ENCODE measurements at regions not wholly inside any gene's neighbourhood (a gene's known extent, or its start where the extent isn't known, plus 50 kb on each side); places are given as distances from the start of the nearest gene placed in this dataset.

GRCh38 chr6:2433266-2433665 is 187.9 kb upstream of the GMDS start:
- H3K4me2 ChIP-seq (ENCODE audit: low read depth, low read length, poor library complexity, severe bottlenecking), result peak overlapping the region; percentile 43

GRCh38 chr6:2432292-2432691 is 186.9 kb upstream of the GMDS start:
- no peaks in the 10 kb centered on the region for H4K20me1 ChIP-seq (ENCODE audit: insufficient read depth, low read depth, low read length)
- H3K9me3 ChIP-seq (ENCODE audit: low read length), result no peaks in the 10 kb centered on the region
- no peaks in the 10 kb centered on the region for H3K27me3 ChIP-seq (ENCODE audit: low read length)
- H3K79me2 ChIP-seq (ENCODE audit: low read length), result no peaks in the 10 kb centered on the region
- no peaks in the 10 kb centered on the region for H3K9me2 ChIP-seq (replicated peaks; ENCODE audit: insufficient read depth, low read length)
- H3K36me3 ChIP-seq (ENCODE audit: insufficient read depth, low read length), result no peaks in the 10 kb centered on the region
- peaks cover 43% of the 10 kb centered on the region for H3K4me1 ChIP-seq (ENCODE audit: low read length)
- H3K27ac ChIP-seq (ENCODE audit: low read length), result no peak overlapping the region
- H2AFZ ChIP-seq (ENCODE audit: low read length), result no peak overlapping the region
- no peak overlapping the region for H3K4me3 ChIP-seq (ENCODE audit: low read length)
- no peak for DNase-seq
- H3K9ac ChIP-seq (ENCODE audit: low read length), result no peak overlapping the region
- no peak overlapping the region for H3K4me2 ChIP-seq (ENCODE audit: low read depth, low read length, poor library complexity, severe bottlenecking)

More at GRCh38 chr6:2433266-2433665, 187.9 kb upstream of the GMDS start:
- no peaks in the 10 kb centered on the region for H3K79me2 ChIP-seq (ENCODE audit: low read length)
- no peaks in the 10 kb centered on the region for H3K9me2 ChIP-seq (replicated peaks; ENCODE audit: insufficient read depth, low read length)
- no peaks in the 10 kb centered on the region for H3K27me3 ChIP-seq (ENCODE audit: low read length)
- H3K4me3 ChIP-seq (ENCODE audit: low read length), result peak overlapping the region; percentile 23; the same call in 1 of the 2 replicates
- no peak overlapping the region; the same call in 1 of the 2 replicates for H3K27ac ChIP-seq (ENCODE audit: low read length)
- no peaks in the 10 kb centered on the region for H4K20me1 ChIP-seq (ENCODE audit: insufficient read depth, low read depth, low read length)
- peaks cover 43% of the 10 kb centered on the region for H3K4me1 ChIP-seq (ENCODE audit: low read length)
- H3K9ac ChIP-seq (ENCODE audit: low read length), result peak overlapping the region; percentile 17; the same call in 1 of the 2 replicates
- no peaks in the 10 kb centered on the region for H3K9me3 ChIP-seq (ENCODE audit: low read length)
- H3K36me3 ChIP-seq (ENCODE audit: insufficient read depth, low read length), result no peaks in the 10 kb centered on the region
- no peak for DNase-seq
- H2AFZ ChIP-seq (ENCODE audit: low read length), result peak overlapping the region; percentile 52; the same call in 1 of the 2 replicates

- no peaks in the 10 kb centered on the region for H3K27me3 ChIP-seq (ENCODE audit: low read length)
- H3K36me3 ChIP-seq (ENCODE audit: insufficient read depth, low read length), result no peaks in the 10 kb centered on the region
- H3K4me2 ChIP-seq (ENCODE audit: low read depth, low read length, poor library complexity, severe bottlenecking), result peak overlapping the region; percentile 27
- no peaks in the 10 kb centered on the region for H3K9me2 ChIP-seq (replicated peaks; ENCODE audit: insufficient read depth, low read length)
- 0 out of 2 replicates have a peak overlapping the region, but pooled peaks have one; percentile 59 for H2AFZ ChIP-seq (ENCODE audit: low read length)
- H3K9me3 ChIP-seq (ENCODE audit: low read length), result no peaks in the 10 kb centered on the region
- peaks cover 43% of the 10 kb centered on the region for H3K4me1 ChIP-seq (ENCODE audit: low read length)
- no peaks in the 10 kb centered on the region for H4K20me1 ChIP-seq (ENCODE audit: insufficient read depth, low read depth, low read length)
- no peak overlapping the region for H3K4me3 ChIP-seq (ENCODE audit: low read length)
- no peak overlapping the region for H3K9ac ChIP-seq (ENCODE audit: low read length)
- no peak overlapping the region for H3K27ac ChIP-seq (ENCODE audit: low read length)
- H3K79me2 ChIP-seq (ENCODE audit: low read length), result no peaks in the 10 kb centered on the region
- no peak for DNase-seq
Observed at GRCh38 chr6:2430612-2431011, 185.2 kb upstream of the GMDS start.

GRCh38 chr6:2429460-2429859 is 184.1 kb upstream of the GMDS start:
- Histone ChIP-seq H3K9me2 (replicated peaks; ENCODE audit: insufficient read depth, low read length) (no peaks in the 10 kb centered on the region), H3K9me3 (ENCODE audit: low read length) (no peaks in the 10 kb centered on the region), H3K4me3 (ENCODE audit: low read length) (no peak overlapping the region), H3K79me2 (ENCODE audit: low read length) (no peaks in the 10 kb centered on the region), H2AFZ (ENCODE audit: low read length) (no peak overlapping the region), H4K20me1 (ENCODE audit: insufficient read depth, low read depth, low read length) (no peaks in the 10 kb centered on the region), H3K27ac (ENCODE audit: low read length) (no peak overlapping the region), H3K9ac (ENCODE audit: low read length) (no peak overlapping the region), H3K36me3 (ENCODE audit: insufficient read depth, low read length) (no peaks in the 10 kb centered on the region), H3K4me1 (ENCODE audit: low read length) (peaks cover 39% of the 10 kb centered on the region), H3K4me2 (ENCODE audit: low read depth, low read length, poor library complexity, severe bottlenecking) (no peak overlapping the region), H3K27me3 (ENCODE audit: low read length) (no peaks in the 10 kb centered on the region)
- no peak for DNase-seq

GRCh38 chr6:2429032-2429431 is 183.6 kb upstream of the GMDS start:
- DNase-seq, result no peak
- no peaks in the 10 kb centered on the region for H4K20me1 ChIP-seq (ENCODE audit: insufficient read depth, low read depth, low read length)
- H3K27me3 ChIP-seq (ENCODE audit: low read length), result no peaks in the 10 kb centered on the region
- H3K27ac ChIP-seq (ENCODE audit: low read length), result no peak overlapping the region
- H3K4me3 ChIP-seq (ENCODE audit: low read length), result no peak overlapping the region
- no peaks in the 10 kb centered on the region for H3K9me3 ChIP-seq (ENCODE audit: low read length)
- H3K4me1 ChIP-seq (ENCODE audit: low read length), result peaks cover 34% of the 10 kb centered on the region
- no peaks in the 10 kb centered on the region for H3K79me2 ChIP-seq (ENCODE audit: low read length)
- no peaks in the 10 kb centered on the region for H3K9me2 ChIP-seq (replicated peaks; ENCODE audit: insufficient read depth, low read length)
- H2AFZ ChIP-seq (ENCODE audit: low read length), result no peak overlapping the region
- no peak overlapping the region for H3K9ac ChIP-seq (ENCODE audit: low read length)
- no peak overlapping the region for H3K4me2 ChIP-seq (ENCODE audit: low read depth, low read length, poor library complexity, severe bottlenecking)
- no peaks in the 10 kb centered on the region for H3K36me3 ChIP-seq (ENCODE audit: insufficient read depth, low read length)

- no peak overlapping the region for H3K4me2 ChIP-seq (ENCODE audit: low read depth, low read length, poor library complexity, severe bottlenecking)
- H3K27me3 ChIP-seq (ENCODE audit: low read length), result no peaks in the 10 kb centered on the region
- H3K27ac ChIP-seq (ENCODE audit: low read length), result no peak overlapping the region
- H3K9ac ChIP-seq (ENCODE audit: low read length), result no peak overlapping the region
- no peak for DNase-seq
- no peaks in the 10 kb centered on the region for H3K9me3 ChIP-seq (ENCODE audit: low read length)
- no peak overlapping the region for H2AFZ ChIP-seq (ENCODE audit: low read length)
- no peaks in the 10 kb centered on the region for H4K20me1 ChIP-seq (ENCODE audit: insufficient read depth, low read depth, low read length)
- no peak overlapping the region for H3K4me3 ChIP-seq (ENCODE audit: low read length)
- H3K36me3 ChIP-seq (ENCODE audit: insufficient read depth, low read length), result no peaks in the 10 kb centered on the region
- no peaks in the 10 kb centered on the region for H3K9me2 ChIP-seq (replicated peaks; ENCODE audit: insufficient read depth, low read length)
- H3K4me1 ChIP-seq (ENCODE audit: low read length), result peaks cover 19% of the 10 kb centered on the region
- H3K79me2 ChIP-seq (ENCODE audit: low read length), result no peaks in the 10 kb centered on the region
Observed at GRCh38 chr6:2426561-2427340, 181.3 kb upstream of the GMDS start.

- Histone ChIP-seq H3K4me3 (ENCODE audit: low read length) (no peak overlapping the region), H3K4me1 (ENCODE audit: low read length) (peaks cover 3% of the 10 kb centered on the region), H3K4me2 (ENCODE audit: low read depth, low read length, poor library complexity, severe bottlenecking) (no peak overlapping the region), H2AFZ (ENCODE audit: low read length) (no peak overlapping the region), H3K9ac (ENCODE audit: low read length) (no peak overlapping the region), H3K9me2 (replicated peaks; ENCODE audit: insufficient read depth, low read length) (no peaks in the 10 kb centered on the region), H3K27me3 (ENCODE audit: low read length) (no peaks in the 10 kb centered on the region), H3K9me3 (ENCODE audit: low read length) (no peaks in the 10 kb centered on the region), H4K20me1 (ENCODE audit: insufficient read depth, low read depth, low read length) (no peaks in the 10 kb centered on the region), H3K27ac (ENCODE audit: low read length) (no peak overlapping the region), H3K79me2 (ENCODE audit: low read length) (no peaks in the 10 kb centered on the region), H3K36me3 (ENCODE audit: insufficient read depth, low read length) (no peaks in the 10 kb centered on the region)
- DNase-seq, result no peak
Observed at GRCh38 chr6:2416128-2416712, 170.8 kb upstream of the GMDS start.

GRCh38 chr6:2414885-2415547 is 169.6 kb upstream of the GMDS start:
- H3K9me3 ChIP-seq (ENCODE audit: low read length), result no peaks in the 10 kb centered on the region
- no peak overlapping the region for H3K27ac ChIP-seq (ENCODE audit: low read length)
- no peaks in the 10 kb centered on the region for H3K9me2 ChIP-seq (replicated peaks; ENCODE audit: insufficient read depth, low read length)
- H2AFZ ChIP-seq (ENCODE audit: low read length), result no peak overlapping the region
- no peak overlapping the region for H3K9ac ChIP-seq (ENCODE audit: low read length)
- H3K4me1 ChIP-seq (ENCODE audit: low read length), result peaks cover 15% of the 10 kb centered on the region
- no peaks in the 10 kb centered on the region for H3K36me3 ChIP-seq (ENCODE audit: insufficient read depth, low read length)
- no peak for DNase-seq
- H3K4me3 ChIP-seq (ENCODE audit: low read length), result no peak overlapping the region
- H4K20me1 ChIP-seq (ENCODE audit: insufficient read depth, low read depth, low read length), result no peaks in the 10 kb centered on the region
- no peaks in the 10 kb centered on the region for H3K27me3 ChIP-seq (ENCODE audit: low read length)
- H3K79me2 ChIP-seq (ENCODE audit: low read length), result no peaks in the 10 kb centered on the region
- no peak overlapping the region for H3K4me2 ChIP-seq (ENCODE audit: low read depth, low read length, poor library complexity, severe bottlenecking)
